WERI-Rb-1 (cell line): ENCODE measurements at regions not wholly inside any gene's neighbourhood (a gene's known extent, or its start where the extent isn't known, plus 50 kb on each side); places are given as distances from the start of the nearest gene placed in this dataset.

Source experiments
- DNase-seq: peaks from one replicate; pipeline ENCODE4 v3.0.0-alpha.2; 2020
- H3K27ac ChIP-seq: fragments of 250-450 bp; sonication (Bioruptor Pico); 2 replicates; pipeline ENCODE4 v1.5.1; 2020; ENCODE audit warnings: mild to moderate bottlenecking, moderate library complexity
- H3K27me3 ChIP-seq: fragments of 250-450 bp; sonication (Bioruptor Pico); 2 replicates; pipeline ENCODE4 v1.5.1; 2021; ENCODE audit warnings: mild to moderate bottlenecking, low read depth, moderate library complexity; ENCODE audit not compliant: insufficient read depth, severe bottlenecking
- H3K36me3 ChIP-seq: fragments of 250-450 bp; sonication (Bioruptor Pico); 2 replicates; pipeline ENCODE4 v1.5.1; 2020; ENCODE audit warnings: mild to moderate bottlenecking, moderate library complexity
- H3K4me3 ChIP-seq: 2 replicates; pipeline ENCODE4 v1.5.1; 2011; ENCODE audit warnings: low read depth, mild to moderate bottlenecking, control low read depth, low read length
- H3K9me3 ChIP-seq: fragments of 250-450 bp; sonication (Bioruptor Pico); 2 replicates; pipeline ENCODE4 v1.5.1; 2021; ENCODE audit warnings: mild to moderate bottlenecking, moderate library complexity; ENCODE audit not compliant: severe bottlenecking
- CTCF ChIP-seq: IDR thresholded peaks from 2 replicates; pipeline ENCODE4 v1.5.1; 2011; ENCODE audit warnings: low read depth, mild to moderate bottlenecking, control low read depth, inconsistent platforms, low read length

GRCh38 chr3:168645180-168645579 lies 549.5 kb upstream of the GOLIM4 start:
- no peak for TF ChIP-seq CTCF
- H3K36me3 ChIP-seq, result no peaks in the 10 kb centered on the region
- H3K27ac ChIP-seq, result no peak overlapping the region
- H3K4me3 ChIP-seq, result no peak overlapping the region
- no peak for DNase-seq
- H3K27me3 ChIP-seq, result no peaks in the 10 kb centered on the region
- no peaks in the 10 kb centered on the region for H3K9me3 ChIP-seq

- Histone ChIP-seq H3K27ac (no peak overlapping the region), H3K9me3 (no peaks in the 10 kb centered on the region), H3K27me3 (no peaks in the 10 kb centered on the region), H3K4me3 (no peak overlapping the region), H3K36me3 (no peaks in the 10 kb centered on the region)
- no peak for TF ChIP-seq CTCF
- DNase-seq, result no peak
These were observed 532.8 kb upstream of the GOLIM4 start for GRCh38 chr3:168628549-168628948.

GRCh38 chr3:168625477-168625876 lies 529.8 kb upstream of the GOLIM4 start:
- no peak for TF ChIP-seq CTCF
- no peaks in the 10 kb centered on the region for H3K9me3 ChIP-seq
- H3K27me3 ChIP-seq, result no peaks in the 10 kb centered on the region
- no peaks in the 10 kb centered on the region for H3K36me3 ChIP-seq
- DNase-seq, result no peak
- no peak overlapping the region for H3K27ac ChIP-seq
- H3K4me3 ChIP-seq, result no peak overlapping the region

GRCh38 chr3:168624892-168625448 lies 529.2 kb upstream of the GOLIM4 start:
- Histone ChIP-seq H3K27ac (no peak overlapping the region), H3K36me3 (no peaks in the 10 kb centered on the region), H3K4me3 (no peak overlapping the region), H3K27me3 (no peaks in the 10 kb centered on the region), H3K9me3 (no peaks in the 10 kb centered on the region)
- DNase-seq, result no peak
- TF ChIP-seq CTCF, result no peak

- Histone ChIP-seq H3K9me3 (no peaks in the 10 kb centered on the region), H3K27me3 (no peaks in the 10 kb centered on the region), H3K36me3 (no peaks in the 10 kb centered on the region), H3K27ac (no peak overlapping the region), H3K4me3 (no peak overlapping the region)
- DNase-seq, result no peak
- TF ChIP-seq CTCF, result no peak
These were observed 528.5 kb upstream of the GOLIM4 start for GRCh38 chr3:168624195-168624594.

GRCh38 chr3:168622795-168623194 lies 527.1 kb upstream of the GOLIM4 start:
- no peak overlapping the region for H3K27ac ChIP-seq
- no peaks in the 10 kb centered on the region for H3K36me3 ChIP-seq
- H3K27me3 ChIP-seq, result no peaks in the 10 kb centered on the region
- TF ChIP-seq CTCF, result no peak
- no peaks in the 10 kb centered on the region for H3K9me3 ChIP-seq
- H3K4me3 ChIP-seq, result no peak overlapping the region
- no peak for DNase-seq
